Stimulated activated CD4-positive, alpha-beta T cell treated with anti-CD3 and anti-CD28 coated beads, Interleukin-12 subunit alpha, Interleukin-12 subunit beta, amount 100 ng/mL, for 48 hours (primary cell): ENCODE measurements at regions not wholly inside any gene's neighbourhood (a gene's known extent, or its start where the extent isn't known, plus 50 kb on each side); places are given as distances from the start of the nearest gene placed in this dataset.

ENCODE experiments used
- DNase-seq, 3 donors: peaks; one replicate each; pipeline ENCODE4 v3.0.0-alpha.2; 2020; ENCODE audit warnings: low read depth in 2 of 3, low spot score in 1 of 3

- DNase-seq: no peak
Measured at GRCh38 chr9:80052830-80053229, 481.1 kb downstream of the TLE4 start.

GRCh38 chr9:80049096-80049782 is 477.5 kb downstream of the TLE4 start:
- no peak for DNase-seq

- DNase-seq: no peak
Measured at GRCh38 chr9:80046481-80046880, 474.7 kb downstream of the TLE4 start.

GRCh38 chr9:80041821-80042220 is 470.1 kb downstream of the TLE4 start:
- DNase-seq: no peak

- DNase-seq: no peak
Measured at GRCh38 chr9:80040457-80040856, 468.7 kb downstream of the TLE4 start.

- no peak for DNase-seq
Measured at GRCh38 chr9:80030801-80031200, 459.0 kb downstream of the TLE4 start.

GRCh38 chr9:80028501-80028900 is 456.7 kb downstream of the TLE4 start:
- no peak for DNase-seq

- no peak for DNase-seq
Measured at GRCh38 chr9:80025796-80026520, 454.2 kb downstream of the TLE4 start.

GRCh38 chr9:80025131-80025530 is 453.4 kb downstream of the TLE4 start:
- DNase-seq: no peak

GRCh38 chr9:80020530-80020929 is 448.8 kb downstream of the TLE4 start:
- DNase-seq: no peak

GRCh38 chr9:80020056-80020455 is 448.3 kb downstream of the TLE4 start:
- no peak for DNase-seq

GRCh38 chr9:80013891-80014290 is 442.1 kb downstream of the TLE4 start:
- no peak for DNase-seq

- DNase-seq: no peak
Measured at GRCh38 chr9:80012557-80013330, 441.0 kb downstream of the TLE4 start.

- DNase-seq: no peak
Measured at GRCh38 chr9:80009204-80009603, 437.4 kb downstream of the TLE4 start.

GRCh38 chr9:80004714-80005113 is 432.9 kb downstream of the TLE4 start:
- no peak for DNase-seq

- no peak for DNase-seq
Measured at GRCh38 chr9:79990536-79990935, 418.8 kb downstream of the TLE4 start.

- DNase-seq: no peak
Measured at GRCh38 chr9:79989079-79989478, 417.3 kb downstream of the TLE4 start.

GRCh38 chr9:79988126-79988525 is 416.4 kb downstream of the TLE4 start:
- DNase-seq: no peak

- DNase-seq: no peak
Measured at GRCh38 chr9:79986437-79986836, 414.7 kb downstream of the TLE4 start.

- no peak for DNase-seq
Measured at GRCh38 chr9:79985772-79986171, 414.0 kb downstream of the TLE4 start.

GRCh38 chr9:79985264-79985663 is 413.5 kb downstream of the TLE4 start:
- DNase-seq: no peak

- no peak for DNase-seq
Measured at GRCh38 chr9:79984429-79985067, 412.8 kb downstream of the TLE4 start.
